D341Med (cell line): ENCODE measurements at regions not wholly inside any gene's neighbourhood (a gene's known extent, or its start where the extent isn't known, plus 50 kb on each side); places are given as distances from the start of the nearest gene placed in this dataset.
"Not testable (repeated sequence)": the region's sequence is repeated elsewhere in the genome, so short reads cannot be mapped to it uniquely, and the experiment has no call there.

Experiments used
- DNase-seq: peaks from one replicate; pipeline ENCODE4 v3.0.0; 2012; ENCODE audit warnings: low spot score

DNA sequence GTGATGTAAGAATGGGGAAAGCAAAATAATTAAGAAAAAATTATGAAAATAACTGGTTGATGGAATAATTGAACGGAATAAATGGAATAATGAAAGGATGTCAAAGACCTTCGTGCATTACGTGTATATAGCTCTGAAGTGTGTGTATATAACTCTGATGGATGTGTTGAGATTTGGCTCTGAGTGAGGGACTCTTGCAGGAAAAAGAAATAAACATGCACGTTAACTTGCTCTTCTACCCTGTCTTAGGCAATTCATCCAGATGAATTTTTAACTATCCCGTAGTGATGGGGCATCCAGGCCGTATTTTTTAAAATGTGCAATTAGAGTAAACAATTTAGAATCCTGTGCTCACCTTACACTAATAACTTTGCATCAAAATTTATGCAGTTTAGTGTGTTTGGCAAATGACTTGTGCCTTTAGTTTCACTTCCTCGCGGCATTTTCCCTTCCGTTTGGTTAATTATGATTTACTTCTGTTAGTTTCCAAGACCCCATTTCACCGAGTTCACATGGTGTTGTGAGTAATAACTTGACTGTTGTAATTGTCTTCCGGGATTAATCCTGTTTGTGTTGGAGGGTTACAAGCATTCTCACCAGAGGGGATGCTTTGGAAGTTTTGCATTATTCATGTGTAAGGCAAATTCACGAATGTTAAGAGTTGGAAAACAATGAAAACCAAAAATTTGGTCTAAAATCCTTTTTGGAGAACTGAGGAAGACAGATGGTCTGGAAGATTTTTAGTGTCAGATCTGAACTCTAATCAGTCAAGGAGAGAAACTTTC is 256.5 kb upstream of the FAT1 start:
- no peak for DNase-seq

DNA sequence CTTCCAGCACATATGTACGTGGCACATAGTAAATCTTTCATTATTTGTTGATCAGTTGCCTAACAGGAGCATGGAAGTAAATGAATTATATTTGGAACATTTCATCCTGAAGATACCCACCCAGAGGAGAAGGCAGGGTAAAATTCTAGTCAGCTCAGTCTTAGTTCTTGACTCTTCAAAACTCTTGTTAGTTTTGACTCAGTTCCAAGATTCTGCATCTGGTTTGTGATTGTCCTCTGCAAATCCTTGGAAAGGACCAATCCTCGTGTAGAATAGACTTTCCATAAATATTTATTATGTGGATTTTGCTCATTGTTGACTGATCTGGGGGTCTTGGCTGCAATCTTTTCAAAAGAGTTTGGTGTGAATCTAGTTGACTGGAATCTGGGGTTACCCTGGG is 257.5 kb upstream of the FAT1 start:
- no peak for DNase-seq

DNA sequence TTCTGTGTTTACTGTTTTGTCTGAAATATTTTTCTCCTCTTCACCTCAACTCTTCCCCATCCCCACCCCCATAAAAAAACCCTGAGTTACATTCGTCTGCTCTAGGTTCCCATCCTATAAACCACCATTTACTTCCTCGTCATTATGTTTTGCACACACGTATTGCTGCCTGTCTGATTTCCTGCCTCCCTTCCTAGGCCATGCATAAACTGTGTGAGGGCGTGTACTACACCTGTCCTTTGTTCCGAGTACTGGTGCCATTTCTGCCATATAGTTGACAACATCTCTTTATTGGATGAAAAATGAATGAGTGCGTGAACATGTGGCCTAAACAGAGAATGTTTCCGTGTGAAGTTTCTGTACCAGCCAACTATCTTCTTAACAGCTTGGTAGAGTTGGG is 258.5 kb upstream of the FAT1 start:
- DNase-seq: no peak

DNA sequence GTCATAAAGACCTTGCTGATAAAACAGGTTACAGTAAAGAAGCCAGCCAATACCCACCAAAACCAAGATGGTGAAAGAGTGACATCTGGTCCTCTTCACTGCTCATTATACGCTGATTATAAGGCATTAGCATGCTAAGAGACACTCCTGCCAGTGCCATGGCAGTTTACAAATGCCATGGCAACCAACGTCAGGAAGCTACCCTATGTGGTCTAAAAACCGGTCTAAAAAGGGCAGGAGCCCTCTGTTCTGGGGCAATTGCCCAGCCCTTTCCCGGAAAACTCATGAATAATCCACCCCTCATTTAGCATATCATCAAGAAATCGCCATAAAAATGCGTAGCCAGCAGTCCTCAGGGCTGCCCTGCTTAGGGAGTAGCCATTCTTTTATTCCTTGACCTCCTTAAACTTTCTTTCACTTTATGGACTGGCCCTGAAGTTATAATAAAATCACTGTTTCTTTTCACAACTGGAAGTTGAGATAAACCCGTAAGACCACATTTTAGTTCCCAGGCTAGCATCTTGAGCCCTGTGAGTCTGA is 260.5 kb upstream of the FAT1 start:
- DNase-seq: no peak

DNA sequence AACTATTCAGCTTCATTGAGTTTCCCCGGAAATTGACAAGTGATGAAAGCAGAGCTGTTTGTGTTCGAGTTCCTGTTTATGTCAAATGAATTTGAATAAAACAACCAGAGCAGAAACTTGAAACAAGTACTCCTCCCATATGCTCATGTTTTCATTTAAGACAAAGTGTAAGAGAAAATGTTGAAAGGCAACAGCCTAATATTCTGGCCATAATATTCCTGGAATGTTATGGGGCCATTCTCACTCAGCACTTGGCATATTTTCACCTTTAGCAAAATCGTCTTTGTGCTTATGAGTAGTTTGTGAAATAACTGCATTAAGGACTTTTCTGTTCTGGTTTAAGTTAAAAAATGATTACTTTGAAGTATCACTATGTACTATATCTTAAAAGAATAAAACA is 276.0 kb upstream of the FAT1 start:
- no peak for DNase-seq

DNA sequence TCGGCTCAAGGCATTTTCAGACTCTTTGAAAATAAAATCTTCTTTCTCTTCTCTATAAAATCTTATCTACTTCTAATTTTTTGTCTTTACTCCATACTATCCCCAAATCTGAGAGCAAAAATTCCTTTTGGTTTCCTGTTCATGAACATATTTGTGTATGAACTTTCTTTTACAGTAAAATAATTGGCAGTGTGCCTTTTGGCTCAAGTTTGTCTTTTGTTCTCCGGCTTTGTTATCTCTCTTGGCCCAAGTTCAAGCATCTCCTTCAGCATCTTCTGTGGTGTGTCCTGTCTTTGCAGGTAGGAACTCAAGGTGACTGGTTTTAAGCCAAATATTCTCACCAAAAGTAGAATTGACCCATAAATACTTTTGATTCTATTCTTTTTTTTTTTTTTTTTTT is 276.6 kb upstream of the FAT1 start:
- DNase-seq: no peak

DNA sequence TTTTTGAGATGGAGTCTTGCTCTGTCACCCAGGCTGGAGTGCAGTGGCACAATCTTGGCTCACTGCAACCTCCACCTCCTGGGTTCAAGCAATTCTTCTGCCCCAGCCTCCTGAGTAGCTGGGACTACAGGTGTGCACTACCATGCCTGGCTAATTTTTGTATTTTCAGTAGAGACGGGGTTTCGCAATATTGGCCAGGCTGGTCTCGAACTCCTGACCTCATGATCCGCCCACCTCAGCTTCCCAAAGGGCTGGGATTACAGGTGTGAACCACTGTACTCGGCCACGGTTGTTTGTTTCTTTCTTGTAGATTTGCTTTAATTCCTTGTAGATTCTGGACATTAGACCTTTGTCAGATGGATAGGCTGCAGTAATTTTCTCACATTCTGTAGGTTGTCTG is 278.5 kb upstream of the FAT1 start:
- not testable (repeated sequence) for DNase-seq

DNA sequence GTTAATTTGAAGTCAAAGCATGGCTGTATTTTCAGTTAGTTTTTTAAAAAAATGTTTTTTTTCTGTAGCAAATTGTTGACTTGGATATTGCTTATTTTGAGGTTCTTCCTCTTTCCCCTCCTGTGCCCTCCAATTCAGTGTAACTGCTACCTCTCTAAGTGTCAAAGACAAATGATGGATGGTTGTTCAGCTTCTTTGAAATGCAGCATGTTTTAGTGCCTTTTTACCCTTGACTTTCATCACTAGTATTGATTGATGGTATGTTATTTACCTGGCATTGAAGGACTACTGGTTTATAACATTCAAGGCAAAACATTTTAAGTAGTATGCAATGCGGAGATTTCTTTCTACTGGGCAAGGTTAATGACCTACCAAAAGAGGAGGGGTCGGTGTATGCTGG is 281.0 kb upstream of the FAT1 start:
- DNase-seq: no peak

DNA sequence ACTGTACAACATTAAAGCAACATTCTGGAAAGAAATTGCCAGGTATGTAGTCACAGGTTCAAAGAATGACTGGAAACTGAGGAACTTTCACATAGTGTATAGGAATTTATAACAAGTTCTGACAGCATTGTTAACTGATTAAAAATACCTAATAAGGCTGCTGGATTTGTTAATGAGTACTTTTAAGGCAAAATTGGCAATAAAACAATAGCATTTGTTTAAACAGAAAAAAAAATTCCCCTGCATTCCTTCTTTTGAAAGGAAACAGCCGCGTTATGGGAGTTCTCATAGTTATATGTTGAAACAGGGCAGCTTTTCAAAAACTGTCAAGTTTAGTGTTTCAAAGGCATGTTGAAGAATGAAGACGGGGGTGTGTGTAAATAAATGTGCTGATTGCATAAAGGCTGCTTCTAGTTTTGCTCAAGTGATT is 282.5 kb upstream of the FAT1 start:
- DNase-seq: no peak

DNA sequence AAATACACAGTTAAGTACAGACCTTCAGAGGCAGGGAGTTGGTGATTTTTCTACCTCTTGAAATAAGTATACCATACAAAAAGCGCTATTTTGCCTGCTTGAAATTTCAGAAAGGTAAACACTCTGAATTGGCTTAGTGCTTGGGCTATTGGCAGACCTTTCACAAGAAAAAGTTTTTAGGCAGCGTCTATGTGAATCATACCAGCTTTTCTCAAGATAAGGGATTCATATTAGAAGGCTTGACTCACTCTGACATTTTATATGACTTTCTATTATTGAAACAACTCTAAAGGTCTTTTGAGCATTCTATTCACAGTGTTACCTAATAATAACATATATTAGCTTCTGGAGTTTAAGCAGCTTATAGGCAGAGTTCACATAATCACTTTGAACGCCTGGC is 286.4 kb upstream of the FAT1 start:
- DNase-seq: no peak

DNA sequence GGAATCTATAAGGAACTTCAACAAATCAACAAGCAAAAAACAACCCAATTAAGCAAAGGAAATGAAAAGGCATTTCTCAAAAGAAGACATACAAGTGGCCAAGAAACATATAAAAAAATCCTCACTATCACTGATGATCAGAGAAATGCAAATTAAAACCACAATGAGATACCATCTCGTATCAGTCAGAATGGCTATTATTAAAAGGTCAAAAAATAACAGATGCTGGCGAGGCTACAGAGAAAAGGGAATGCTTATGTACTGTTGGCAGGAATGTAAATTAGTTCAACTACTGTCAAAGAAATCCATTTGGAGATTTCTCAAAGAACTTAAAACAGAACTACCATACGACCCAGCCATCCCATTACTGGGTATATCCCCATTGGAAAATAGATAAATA is 292.4 kb upstream of the FAT1 start:
- no peak for DNase-seq

DNA sequence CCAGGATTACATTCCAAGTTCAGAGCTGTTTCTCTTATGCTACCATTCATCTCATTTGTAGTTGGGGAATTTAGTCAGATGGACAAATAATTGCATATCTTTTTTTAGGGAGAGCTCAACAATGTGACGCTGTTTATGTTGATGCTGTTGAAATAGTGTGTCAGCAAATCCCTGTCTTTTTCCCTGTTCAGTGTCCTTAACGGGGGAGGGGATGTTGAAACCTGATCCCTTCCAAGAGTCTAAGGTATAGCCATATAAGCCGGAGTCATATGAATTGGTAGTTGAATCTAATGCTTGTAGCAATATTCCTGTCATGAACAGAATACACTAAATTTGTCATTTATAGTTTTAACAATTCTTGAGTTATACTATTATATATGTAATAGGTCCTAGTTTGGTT is 293.5 kb upstream of the FAT1 start:
- no peak for DNase-seq

DNA sequence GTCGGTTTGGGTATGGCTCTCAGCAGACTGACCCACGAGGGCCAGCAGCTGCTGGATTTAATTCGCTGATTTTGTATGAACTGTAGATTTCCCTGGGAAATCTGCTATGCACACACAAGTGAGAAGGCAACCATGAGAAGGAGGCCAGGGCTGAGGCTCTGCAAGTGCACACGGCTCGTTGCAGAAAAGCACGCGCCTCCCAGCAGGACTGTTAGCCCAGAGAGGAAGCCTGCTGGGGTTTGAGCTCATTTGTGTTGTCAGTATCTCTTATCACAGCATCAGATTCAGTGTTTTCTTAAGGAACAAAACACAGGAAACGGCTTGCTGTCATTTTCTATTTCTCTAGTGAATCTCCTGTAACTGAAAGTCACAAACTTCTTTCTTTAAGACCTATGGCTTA is 296.2 kb upstream of the FAT1 start:
- DNase-seq: no peak

DNA sequence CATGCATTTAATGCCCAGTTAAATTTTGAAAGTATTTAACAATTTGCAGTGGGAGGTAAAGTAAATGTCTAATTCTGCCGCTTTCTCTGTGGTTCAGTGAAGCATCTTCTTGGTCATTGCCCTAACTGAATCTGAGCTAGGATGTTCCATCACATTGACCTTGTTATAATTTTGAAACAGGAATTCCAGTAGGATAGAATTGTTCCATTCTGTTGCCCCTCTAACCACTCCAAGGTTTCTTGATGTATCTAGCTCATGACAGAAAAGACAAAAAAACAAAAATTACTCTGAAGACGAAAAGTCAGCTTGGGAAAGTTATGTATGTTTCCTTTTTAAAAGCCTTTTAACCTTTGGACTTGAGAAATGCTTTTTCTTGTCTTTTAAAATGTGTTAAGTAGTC is 297.0 kb upstream of the FAT1 start:
- DNase-seq: no peak

DNA sequence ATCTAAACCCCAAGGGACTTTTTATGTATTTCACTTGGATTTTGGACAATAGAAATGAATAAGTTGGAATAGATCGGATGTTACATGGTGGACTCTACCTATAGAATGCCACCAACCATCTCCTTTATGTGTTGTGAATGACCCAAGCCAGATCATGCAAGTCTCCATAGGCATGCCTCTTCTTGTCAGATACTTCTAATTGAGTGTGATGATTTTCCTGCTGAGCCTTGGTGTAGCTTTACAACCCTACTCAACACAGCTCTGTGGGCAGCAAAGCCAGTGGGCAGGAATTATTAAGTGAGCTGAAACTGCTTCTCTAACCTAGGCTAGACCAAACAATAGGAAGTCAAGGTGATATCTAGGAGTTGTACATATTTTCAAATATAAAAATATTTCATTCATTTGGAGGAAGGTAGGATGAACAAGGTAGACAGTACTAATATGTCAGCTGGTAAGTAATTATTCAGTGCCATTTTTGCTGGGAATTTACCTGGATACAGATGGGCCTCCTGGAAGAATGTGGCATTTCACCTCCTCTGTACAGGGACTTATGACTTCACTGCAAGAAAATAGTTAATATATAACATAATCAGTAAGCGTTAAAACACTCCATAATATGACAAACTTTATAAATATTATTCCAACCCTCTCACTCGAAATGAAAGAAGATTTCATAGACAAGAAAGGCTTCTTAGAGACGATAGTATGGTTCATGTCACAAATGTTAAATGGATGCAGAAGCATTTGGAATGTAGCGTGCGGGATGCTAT is 298.0 kb upstream of the FAT1 start:
- no peak for DNase-seq

DNA sequence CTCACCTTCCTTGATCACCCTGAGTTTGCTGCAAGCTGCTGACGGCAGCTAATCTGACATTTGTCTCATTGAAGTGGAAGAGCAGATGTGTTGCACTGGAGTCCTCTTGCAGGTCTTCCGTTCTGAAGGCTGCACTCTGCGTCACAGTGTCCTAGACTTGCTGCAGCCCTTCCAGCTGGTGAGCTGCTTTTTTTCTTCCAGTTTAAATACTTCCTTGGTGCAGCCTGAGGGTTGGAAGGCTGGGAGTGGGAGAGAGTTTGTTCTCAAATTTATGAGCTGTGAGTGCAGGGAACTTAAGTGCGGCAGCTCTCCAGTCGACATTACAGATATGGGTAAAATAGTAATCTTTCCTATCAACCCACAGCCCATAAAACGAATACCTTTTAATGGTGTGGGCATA is 303.6 kb upstream of the FAT1 start:
- no peak for DNase-seq

DNA sequence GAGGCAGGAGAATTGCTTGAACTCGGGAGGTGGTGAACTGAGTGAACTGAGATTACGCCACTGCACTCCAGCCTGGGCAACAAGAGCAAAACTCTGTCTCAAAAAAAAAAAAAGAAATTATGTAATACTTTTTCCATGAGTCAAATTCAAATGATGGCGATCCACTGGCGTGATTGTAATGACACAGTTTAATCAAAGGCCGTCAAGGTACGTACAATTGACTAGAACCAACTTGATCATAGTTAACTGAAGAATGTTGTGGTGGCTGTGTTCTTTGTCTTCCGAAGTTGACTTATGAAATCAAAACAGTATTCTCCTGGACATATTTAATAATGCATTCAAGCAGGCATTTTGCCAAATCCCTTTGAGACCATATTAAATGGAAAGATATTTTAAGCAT is 318.6 kb upstream of the FAT1 start:
- DNase-seq: no peak

DNA sequence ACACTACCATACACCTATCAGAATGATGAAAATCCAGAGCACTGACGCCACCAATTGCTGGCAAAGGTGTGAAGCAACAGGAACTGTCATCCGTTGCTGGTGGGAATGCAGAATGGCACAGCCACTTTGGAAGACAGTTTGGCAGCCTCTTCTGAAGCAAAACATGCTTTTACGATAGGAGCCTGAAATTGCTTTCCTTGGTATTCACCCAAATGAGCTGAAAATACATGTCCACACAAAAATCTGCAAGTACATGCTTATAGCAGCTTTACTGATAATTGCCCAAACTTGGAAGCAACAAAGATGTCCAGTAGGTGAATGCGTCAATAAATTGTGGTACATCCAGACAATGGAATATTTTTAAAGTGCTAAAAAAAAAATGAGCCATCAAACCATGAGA is 322.8 kb upstream of the FAT1 start:
- no peak for DNase-seq

DNA sequence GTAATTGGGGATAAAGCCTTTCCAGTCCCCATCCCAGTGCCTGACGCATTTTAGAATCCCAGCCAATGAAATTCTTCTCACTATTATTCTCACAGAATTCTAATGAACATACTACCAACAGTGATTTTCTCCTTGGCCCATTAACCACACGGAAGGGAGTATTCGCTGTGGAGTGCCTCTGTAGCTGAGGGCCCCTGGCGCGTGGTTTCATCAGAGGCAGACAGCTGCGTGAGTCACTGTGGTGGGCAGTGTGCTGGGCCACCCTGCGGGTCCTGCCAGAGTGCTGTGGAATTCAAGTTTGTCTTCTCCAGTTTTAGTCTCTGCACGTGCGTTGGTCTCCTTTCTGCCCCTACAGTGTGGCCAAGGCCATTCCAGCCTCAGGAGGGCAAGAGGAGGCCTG is 335.4 kb upstream of the FAT1 start:
- DNase-seq: no peak

DNA sequence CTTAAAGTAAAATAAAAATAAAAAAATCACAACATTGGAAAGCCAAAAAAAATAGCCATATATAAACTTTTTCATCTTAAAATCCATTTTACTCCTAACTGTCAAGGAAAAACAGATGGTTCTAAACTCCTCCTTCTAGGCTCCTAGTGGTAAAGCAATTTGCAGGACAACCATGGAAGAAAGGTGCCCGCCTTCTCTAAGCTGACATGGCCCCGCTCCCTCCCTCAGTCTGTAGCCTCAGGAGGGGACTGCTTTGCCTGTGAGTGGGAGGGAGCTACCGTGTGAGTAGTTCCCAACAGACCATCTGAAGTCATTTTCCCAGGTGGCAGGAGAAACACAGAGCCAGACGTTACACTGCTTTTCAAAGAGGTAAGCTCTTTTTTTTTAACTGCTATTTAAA is 336.2 kb upstream of the FAT1 start:
- no peak for DNase-seq

DNA sequence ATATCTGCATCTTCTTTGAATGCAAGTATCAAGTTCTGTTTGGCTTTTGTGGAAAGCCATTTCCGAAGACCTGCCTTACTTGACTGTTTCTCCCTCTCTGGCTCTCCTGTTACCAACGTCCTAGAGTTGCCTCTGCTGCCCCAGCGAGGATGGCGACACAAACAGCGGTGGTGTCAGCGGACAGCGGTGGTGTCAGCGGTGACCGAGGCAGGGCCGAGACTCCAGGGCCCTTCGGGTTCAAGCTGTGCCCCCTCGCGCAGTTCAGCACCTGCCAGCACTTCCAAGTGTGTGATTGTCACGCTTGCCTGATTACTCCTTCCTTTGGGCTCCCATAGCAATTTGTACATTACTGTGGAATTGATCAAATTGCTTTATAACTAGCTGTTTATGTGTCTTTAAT is 336.9 kb upstream of the FAT1 start:
- no peak for DNase-seq

DNA sequence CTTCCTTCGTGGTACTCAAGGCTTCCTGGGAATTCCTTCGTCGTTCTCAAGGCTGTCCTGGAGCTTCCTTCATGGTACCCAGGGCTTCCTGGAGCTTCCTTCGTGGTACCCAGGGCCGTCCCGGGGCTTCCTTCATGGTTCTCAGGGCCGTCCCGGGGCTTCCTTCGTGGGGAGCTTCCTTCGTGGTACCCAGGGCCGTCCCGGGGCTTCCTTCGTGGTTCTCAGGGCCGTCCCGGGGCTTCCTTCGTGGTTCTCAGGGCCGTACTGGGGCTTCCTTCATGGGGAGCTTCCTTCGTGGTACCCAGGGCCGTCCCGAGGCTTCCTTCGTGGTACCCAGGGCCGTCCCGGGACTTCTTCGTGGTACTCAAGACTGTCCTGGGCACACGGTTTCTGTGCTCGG is 339.6 kb upstream of the FAT1 start:
- DNase-seq: no peak

DNA sequence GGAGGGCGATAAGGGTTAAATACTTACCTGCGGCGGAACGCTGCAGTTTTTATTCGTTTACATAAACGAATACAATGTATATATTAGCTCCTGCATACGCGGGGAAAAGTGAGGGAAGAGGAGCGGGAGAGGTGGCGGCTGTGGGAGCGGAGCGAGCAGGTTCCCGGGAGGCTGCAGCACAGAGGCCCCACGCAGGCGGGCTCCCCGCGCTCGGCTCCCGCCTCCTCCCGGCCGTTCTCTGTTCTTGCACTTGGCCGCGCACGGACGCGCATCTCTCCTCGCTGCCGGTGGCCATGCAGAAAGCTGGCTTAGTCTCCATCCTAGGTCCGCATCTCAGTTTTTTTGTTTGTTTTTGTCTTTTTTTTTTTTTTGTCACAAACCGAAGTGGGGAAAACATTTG is 340.4 kb upstream of the FAT1 start:
- DNase-seq: no peak

DNA sequence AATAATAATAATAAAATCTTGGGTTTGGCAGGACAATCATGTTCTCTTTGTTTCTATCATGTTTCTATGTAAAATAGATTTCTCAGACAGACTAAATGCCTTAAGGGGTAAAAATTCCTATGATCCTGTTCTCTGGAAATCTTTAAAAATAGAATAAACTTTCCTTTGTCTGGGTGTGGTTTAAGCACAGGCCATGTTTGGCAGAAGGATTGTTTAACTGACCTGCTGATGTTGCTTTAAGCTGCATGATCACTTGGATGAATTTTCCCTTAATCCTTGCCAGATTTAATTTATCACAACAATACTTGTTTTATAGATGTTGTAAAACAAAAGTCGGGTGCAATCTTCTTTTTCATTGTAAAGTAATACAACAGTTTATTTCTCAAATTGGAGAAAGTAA is 341.7 kb upstream of the FAT1 start:
- DNase-seq: no peak
